HEK293T (cell line): ENCODE measurements at regions not wholly inside any gene's neighbourhood (a gene's known extent, or its start where the extent isn't known, plus 50 kb on each side); places are given as distances from the start of the nearest gene placed in this dataset.

Experiments used
- ARNT ChIP-seq: fragments of 450-650 bp; IDR thresholded peaks from 2 replicates; pipeline ENCODE4 v1.6.1; 2017; ENCODE audit warnings: mild to moderate bottlenecking
- BHLHE40 ChIP-seq: fragments of 450-650 bp; IDR thresholded peaks from 2 replicates; pipeline ENCODE4 v1.6.1; 2016; ENCODE audit warnings: mild to moderate bottlenecking, moderate library complexity, borderline replicate concordance
- CTBP1 ChIP-seq: fragments of 450-650 bp; IDR thresholded peaks from 2 replicates; pipeline ENCODE4 v1.6.1; 2016; ENCODE audit warnings: borderline replicate concordance
- ELF4 ChIP-seq: fragments of 450-650 bp; IDR thresholded peaks from 2 replicates; pipeline ENCODE4 v1.6.1; 2017; ENCODE audit warnings: antibody characterized with exemption
- FOXA1 ChIP-seq: fragments of 450-650 bp; IDR thresholded peaks from 2 replicates; pipeline ENCODE4 v1.6.1; 2016; ENCODE audit warnings: mild to moderate bottlenecking
- FOXM1 ChIP-seq: fragments of 450-650 bp; IDR thresholded peaks from 2 replicates; pipeline ENCODE4 v1.6.1; 2017; ENCODE audit warnings: mild to moderate bottlenecking, borderline replicate concordance
- HDGF ChIP-seq: fragments of 450-650 bp; IDR thresholded peaks from 2 replicates; pipeline ENCODE4 v1.6.1; 2017; ENCODE audit warnings: antibody characterized with exemption, borderline replicate concordance
- L3MBTL2 ChIP-seq: fragments of 450-650 bp; conservative IDR thresholded peaks from 2 replicates; pipeline ENCODE4 v1.6.1; 2016; ENCODE audit warnings: mild to moderate bottlenecking
- PKNOX1 ChIP-seq: fragments of 450-650 bp; IDR thresholded peaks from 2 replicates; pipeline ENCODE4 v1.6.1; 2016
- SP1 ChIP-seq: fragments of 450-650 bp; IDR thresholded peaks from 2 replicates; pipeline ENCODE4 v1.6.1; 2017
- ZNF384 ChIP-seq: fragments of 450-650 bp; IDR thresholded peaks from 2 replicates; pipeline ENCODE4 v1.6.1; 2016

- TF ChIP-seq FOXM1 = no peak
- TF ChIP-seq ARNT = no peak
- TF ChIP-seq ELF4 = no peak
- TF ChIP-seq SP1 = no peak
- no peak for TF ChIP-seq BHLHE40
- TF ChIP-seq L3MBTL2 = no peak
- TF ChIP-seq PKNOX1 = no peak
- TF ChIP-seq FOXA1 = no peak
- TF ChIP-seq ZNF384 = no peak
- no peak for TF ChIP-seq CTBP1
- no peak for TF ChIP-seq HDGF
Measured at GRCh38 chr15:56795502-56795901, 62.2 kb upstream of the ZNF280D start.
